Activated naive CD8-positive, alpha-beta T cell treated with anti-CD3 and anti-CD28 coated beads for 36 hours (primary cell): ENCODE measurements at regions not wholly inside any gene's neighbourhood (a gene's known extent, or its start where the extent isn't known, plus 50 kb on each side); places are given as distances from the start of the nearest gene placed in this dataset.

Experiments
- DNase-seq: peaks from one replicate; pipeline ENCODE4 v3.0.0; 2021
- H3K27ac Mint-ChIP-seq: one replicate; pipeline ENCODE4 v1.8.0; 2022; ENCODE audit warnings: mild to moderate bottlenecking, moderate library complexity, mixed read lengths
- H3K27me3 Mint-ChIP-seq: one replicate; pipeline ENCODE4 v1.8.0; 2022; ENCODE audit warnings: mild to moderate bottlenecking, mixed read lengths
- H3K36me3 Mint-ChIP-seq: one replicate; pipeline ENCODE4 v1.8.0; 2021; ENCODE audit warnings: mild to moderate bottlenecking, mixed read lengths
- H3K4me1 Mint-ChIP-seq: one replicate; pipeline ENCODE4 v1.8.0; 2021; ENCODE audit warnings: mixed read lengths
- H3K4me3 Mint-ChIP-seq: one replicate; pipeline ENCODE4 v1.8.0; 2022; ENCODE audit warnings: mild to moderate bottlenecking, moderate library complexity, mixed read lengths
- H3K9me3 Mint-ChIP-seq: one replicate; pipeline ENCODE4 v1.8.0; 2022; ENCODE audit warnings: mixed read lengths

GRCh38 chr2:2536416-2537056, 205.5 kb upstream of the MYT1L start:
- H3K36me3 Mint-ChIP-seq, result no peaks in the 10 kb centered on the region
- H3K27me3 Mint-ChIP-seq, result peaks cover 16% of the 10 kb centered on the region
- no peak for DNase-seq
- no peak overlapping the region for H3K4me3 Mint-ChIP-seq
- H3K4me1 Mint-ChIP-seq, result no peaks in the 10 kb centered on the region
- no peaks in the 10 kb centered on the region for H3K9me3 Mint-ChIP-seq
- H3K27ac Mint-ChIP-seq, result no peak overlapping the region

DNA sequence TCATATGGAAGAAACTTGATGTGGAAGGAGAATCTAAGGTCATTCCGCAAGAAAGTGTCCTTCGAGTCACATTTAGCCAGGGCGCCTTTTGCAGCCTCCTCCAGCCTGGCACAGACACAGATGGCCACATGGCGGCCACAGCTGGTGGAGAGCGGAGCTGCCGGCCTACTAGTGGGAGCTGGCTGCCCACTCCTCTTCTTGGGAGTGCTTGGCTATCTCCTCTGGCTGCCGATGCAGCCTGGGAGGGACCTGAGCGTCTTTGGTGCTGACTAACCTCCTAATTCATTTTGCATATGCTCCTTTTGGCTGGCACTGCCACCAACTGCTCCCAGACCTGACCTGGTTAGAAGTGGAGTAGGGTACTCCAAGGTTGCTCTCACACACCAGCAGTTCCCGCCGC, 199.3 kb upstream of the MYT1L start:
- H3K4me1 Mint-ChIP-seq, result no peaks in the 10 kb centered on the region
- DNase-seq, result no peak
- H3K4me3 Mint-ChIP-seq, result no peak overlapping the region
- H3K27ac Mint-ChIP-seq, result no peak overlapping the region
- no peaks in the 10 kb centered on the region for H3K36me3 Mint-ChIP-seq
- peaks cover 4% of the 10 kb centered on the region for H3K9me3 Mint-ChIP-seq
- H3K27me3 Mint-ChIP-seq, result no peaks in the 10 kb centered on the region

DNA sequence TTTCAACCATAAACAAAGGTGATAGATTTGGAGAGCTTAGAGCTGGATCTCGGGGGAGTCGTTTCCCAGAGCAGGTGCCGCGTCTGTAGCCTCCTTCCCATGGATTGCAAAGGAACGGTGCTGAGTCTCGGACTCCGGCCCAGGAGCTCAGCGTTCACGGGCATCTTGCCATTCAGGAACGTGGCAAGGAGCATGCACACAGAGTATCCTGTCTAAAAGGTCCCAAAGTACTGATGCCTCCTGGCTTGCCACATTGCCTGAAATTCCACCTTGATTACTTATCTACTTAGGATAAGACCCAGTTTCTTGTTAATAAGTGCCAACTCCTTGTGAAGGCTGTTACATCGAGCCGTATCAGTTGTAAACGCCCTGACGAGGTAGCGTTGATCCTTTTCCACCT, 197.8 kb upstream of the MYT1L start:
- Mint-ChIP-seq H3K27me3 (no peaks in the 10 kb centered on the region), H3K4me1 (no peaks in the 10 kb centered on the region), H3K36me3 (no peaks in the 10 kb centered on the region), H3K27ac (no peak overlapping the region), H3K4me3 (no peak overlapping the region), H3K9me3 (peaks cover 4% of the 10 kb centered on the region)
- DNase-seq, result no peak

GRCh38 chr2:2527148-2527547, 196.1 kb upstream of the MYT1L start:
- DNase-seq, result no peak
- Mint-ChIP-seq H3K36me3 (no peaks in the 10 kb centered on the region), H3K4me1 (no peaks in the 10 kb centered on the region), H3K4me3 (no peak overlapping the region), H3K9me3 (peaks cover 4% of the 10 kb centered on the region), H3K27ac (no peak overlapping the region), H3K27me3 (no peaks in the 10 kb centered on the region)

GRCh38 chr2:2524348-2524941, 193.4 kb upstream of the MYT1L start:
- Mint-ChIP-seq H3K4me1 (no peaks in the 10 kb centered on the region), H3K9me3 (no peaks in the 10 kb centered on the region), H3K4me3 (no peak overlapping the region), H3K27ac (no peak overlapping the region), H3K36me3 (no peaks in the 10 kb centered on the region), H3K27me3 (no peaks in the 10 kb centered on the region)
- no peak for DNase-seq

- Mint-ChIP-seq H3K9me3 (no peaks in the 10 kb centered on the region), H3K4me1 (no peaks in the 10 kb centered on the region), H3K27ac (no peak overlapping the region), H3K27me3 (no peaks in the 10 kb centered on the region), H3K36me3 (no peaks in the 10 kb centered on the region), H3K4me3 (no peak overlapping the region)
- no peak for DNase-seq
Measured at GRCh38 chr2:2523461-2524347, 192.6 kb upstream of the MYT1L start.

GRCh38 chr2:2520401-2520811, 189.3 kb upstream of the MYT1L start:
- no peaks in the 10 kb centered on the region for H3K27me3 Mint-ChIP-seq
- H3K27ac Mint-ChIP-seq, result no peak overlapping the region
- no peak for DNase-seq
- H3K9me3 Mint-ChIP-seq, result no peaks in the 10 kb centered on the region
- no peaks in the 10 kb centered on the region for H3K4me1 Mint-ChIP-seq
- H3K36me3 Mint-ChIP-seq, result no peaks in the 10 kb centered on the region
- H3K4me3 Mint-ChIP-seq, result no peak overlapping the region

DNA sequence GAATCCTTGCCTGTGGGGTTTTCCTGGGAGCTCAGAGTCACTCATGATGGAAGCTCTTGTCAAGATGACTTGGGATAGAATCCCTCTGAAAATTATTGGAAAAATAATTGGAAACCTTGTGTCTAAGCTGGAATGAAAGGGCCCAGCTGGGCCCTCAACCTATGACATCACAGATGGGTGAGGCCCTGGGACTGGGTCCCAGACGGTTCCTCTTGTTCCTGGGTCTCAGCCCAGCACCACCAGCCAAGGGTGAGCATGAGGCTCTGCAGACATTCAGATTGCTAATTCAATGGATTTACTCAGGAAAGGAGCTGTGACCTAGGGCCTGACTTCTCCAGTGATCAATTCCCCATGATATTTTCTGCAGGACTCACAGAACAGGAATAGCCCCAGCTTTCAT, 188.3 kb upstream of the MYT1L start:
- H3K4me1 Mint-ChIP-seq, result no peaks in the 10 kb centered on the region
- no peaks in the 10 kb centered on the region for H3K36me3 Mint-ChIP-seq
- no peaks in the 10 kb centered on the region for H3K27me3 Mint-ChIP-seq
- H3K4me3 Mint-ChIP-seq, result no peak overlapping the region
- H3K9me3 Mint-ChIP-seq, result no peaks in the 10 kb centered on the region
- no peak for DNase-seq
- no peak overlapping the region for H3K27ac Mint-ChIP-seq

DNA sequence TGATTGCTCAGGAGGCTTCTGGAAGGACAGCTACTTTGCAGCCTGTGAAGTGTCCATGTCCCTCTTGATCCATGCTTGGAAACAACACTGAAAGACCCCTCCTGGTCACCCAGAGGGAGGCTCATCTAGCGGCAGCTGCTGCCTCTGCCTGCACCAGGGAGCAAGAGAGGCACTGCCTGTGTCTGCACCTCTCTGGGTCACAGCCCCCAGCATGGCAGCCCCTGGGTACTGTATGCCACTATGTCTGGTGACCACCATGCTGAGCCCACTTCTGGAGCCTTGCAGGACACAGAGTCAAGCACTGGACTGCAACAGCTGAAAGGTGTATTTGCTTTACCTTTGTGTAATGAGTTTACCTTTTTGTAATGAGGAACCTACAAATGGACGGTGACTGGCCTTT, 186.3 kb upstream of the MYT1L start:
- H3K4me3 Mint-ChIP-seq, result no peak overlapping the region
- DNase-seq, result no peak
- no peaks in the 10 kb centered on the region for H3K27me3 Mint-ChIP-seq
- no peaks in the 10 kb centered on the region for H3K9me3 Mint-ChIP-seq
- no peaks in the 10 kb centered on the region for H3K4me1 Mint-ChIP-seq
- H3K36me3 Mint-ChIP-seq, result no peaks in the 10 kb centered on the region
- no peak overlapping the region for H3K27ac Mint-ChIP-seq

GRCh38 chr2:2516386-2516785, 185.3 kb upstream of the MYT1L start:
- H3K4me3 Mint-ChIP-seq, result no peak overlapping the region
- DNase-seq, result no peak
- H3K9me3 Mint-ChIP-seq, result no peaks in the 10 kb centered on the region
- no peaks in the 10 kb centered on the region for H3K27me3 Mint-ChIP-seq
- H3K27ac Mint-ChIP-seq, result no peak overlapping the region
- no peaks in the 10 kb centered on the region for H3K4me1 Mint-ChIP-seq
- H3K36me3 Mint-ChIP-seq, result no peaks in the 10 kb centered on the region

- H3K9me3 Mint-ChIP-seq, result no peaks in the 10 kb centered on the region
- DNase-seq, result no peak
Measured at GRCh38 chr2:2512931-2513330, 181.9 kb upstream of the MYT1L start.

GRCh38 chr2:2507417-2507997, 176.4 kb upstream of the MYT1L start:
- DNase-seq, result no peak
- no peaks in the 10 kb centered on the region for H3K9me3 Mint-ChIP-seq
- no peaks in the 10 kb centered on the region for H3K36me3 Mint-ChIP-seq
- no peaks in the 10 kb centered on the region for H3K4me1 Mint-ChIP-seq
- H3K27me3 Mint-ChIP-seq, result peaks cover 3% of the 10 kb centered on the region
- H3K27ac Mint-ChIP-seq, result no peak overlapping the region
- H3K4me3 Mint-ChIP-seq, result no peak overlapping the region

More at GRCh38 chr2:2512931-2513330, 181.9 kb upstream of the MYT1L start:
- Mint-ChIP-seq H3K36me3 (no peaks in the 10 kb centered on the region), H3K27me3 (no peaks in the 10 kb centered on the region), H3K4me3 (no peak overlapping the region), H3K27ac (no peak overlapping the region), H3K4me1 (no peaks in the 10 kb centered on the region)

DNA sequence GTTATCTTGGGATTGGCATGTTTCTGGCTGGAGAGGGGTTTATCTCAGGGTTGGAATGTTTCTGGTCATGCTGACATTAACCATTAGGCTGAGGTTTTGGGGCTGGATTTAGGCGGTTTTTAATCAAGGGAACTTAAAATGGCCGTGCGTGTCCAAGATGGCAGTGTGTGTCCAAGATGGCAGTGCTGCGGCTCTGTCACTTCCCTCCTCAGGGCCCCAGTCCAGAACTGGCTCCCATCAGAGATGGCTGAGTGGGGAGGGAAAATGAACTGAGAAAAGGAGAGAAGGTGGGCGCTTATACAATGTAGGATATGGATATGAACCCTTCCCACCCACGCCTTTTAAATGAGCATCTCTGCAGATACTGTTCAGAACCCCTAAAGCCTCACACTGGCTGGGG, 175.5 kb upstream of the MYT1L start:
- no peaks in the 10 kb centered on the region for H3K9me3 Mint-ChIP-seq
- no peaks in the 10 kb centered on the region for H3K36me3 Mint-ChIP-seq
- no peaks in the 10 kb centered on the region for H3K4me1 Mint-ChIP-seq
- no peak overlapping the region for H3K4me3 Mint-ChIP-seq
- H3K27ac Mint-ChIP-seq, result no peak overlapping the region
- DNase-seq, result no peak
- H3K27me3 Mint-ChIP-seq, result peaks cover 3% of the 10 kb centered on the region

DNA sequence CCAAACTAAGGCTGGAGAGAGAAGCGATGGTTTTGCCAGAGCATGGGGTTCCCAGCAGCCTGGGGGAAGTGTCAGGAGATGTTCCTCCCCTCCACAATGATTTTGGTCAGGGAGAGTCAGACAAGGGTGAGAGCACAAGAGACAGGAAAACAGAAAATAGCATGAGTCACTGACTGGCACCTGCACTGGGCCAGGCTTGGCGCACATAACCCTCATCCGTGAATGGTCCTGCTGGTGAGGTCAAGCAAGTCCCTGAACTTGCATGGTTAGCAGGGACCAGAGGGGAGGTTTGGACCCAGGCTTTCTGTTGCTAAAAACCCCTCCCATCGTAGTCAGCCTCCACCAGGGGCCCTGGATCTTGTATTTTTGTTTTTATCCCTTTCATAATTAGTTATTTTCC, 174.5 kb upstream of the MYT1L start:
- peaks cover 3% of the 10 kb centered on the region for H3K27me3 Mint-ChIP-seq
- H3K4me1 Mint-ChIP-seq, result no peaks in the 10 kb centered on the region
- H3K4me3 Mint-ChIP-seq, result no peak overlapping the region
- no peak overlapping the region for H3K27ac Mint-ChIP-seq
- no peaks in the 10 kb centered on the region for H3K36me3 Mint-ChIP-seq
- H3K9me3 Mint-ChIP-seq, result no peaks in the 10 kb centered on the region
- no peak for DNase-seq

GRCh38 chr2:2503864-2504418, 172.9 kb upstream of the MYT1L start:
- H3K9me3 Mint-ChIP-seq, result no peaks in the 10 kb centered on the region

More at GRCh38 chr2:2503864-2504418, 172.9 kb upstream of the MYT1L start:
- H3K4me3 Mint-ChIP-seq, result no peak overlapping the region
- H3K27me3 Mint-ChIP-seq, result peaks cover 3% of the 10 kb centered on the region
- DNase-seq, result no peak
- no peaks in the 10 kb centered on the region for H3K36me3 Mint-ChIP-seq
- H3K4me1 Mint-ChIP-seq, result no peaks in the 10 kb centered on the region
- no peak overlapping the region for H3K27ac Mint-ChIP-seq
